Coronary artery (tissue), 2 donors: ENCODE measurements at regions not wholly inside any gene's neighbourhood (a gene's known extent, or its start where the extent isn't known, plus 50 kb on each side); places are given as distances from the start of the nearest gene placed in this dataset.

Experiments used
- DNase-seq: peaks from one replicate; pipeline ENCODE4 v3.0.0-alpha.2; 2017; ENCODE audit warnings: low spot score
- H3K27ac ChIP-seq, 2 donors: fragments of 200-600 bp; sonication (generic); one replicate each; pipeline ENCODE4 v1.5.1; 2016 to 2019
- H3K4me3 ChIP-seq: fragments of 200-600 bp; sonication (generic); 2 replicates; pipeline ENCODE4 v1.5.1; 2016; ENCODE audit warnings: mild to moderate bottlenecking, moderate library complexity
- CTCF ChIP-seq: fragments of 200-600 bp; sonication (generic); IDR thresholded peaks from one replicate; pipeline ENCODE4 v1.5.1; 2019; ENCODE audit warnings: antibody characterized with exemption

DNA sequence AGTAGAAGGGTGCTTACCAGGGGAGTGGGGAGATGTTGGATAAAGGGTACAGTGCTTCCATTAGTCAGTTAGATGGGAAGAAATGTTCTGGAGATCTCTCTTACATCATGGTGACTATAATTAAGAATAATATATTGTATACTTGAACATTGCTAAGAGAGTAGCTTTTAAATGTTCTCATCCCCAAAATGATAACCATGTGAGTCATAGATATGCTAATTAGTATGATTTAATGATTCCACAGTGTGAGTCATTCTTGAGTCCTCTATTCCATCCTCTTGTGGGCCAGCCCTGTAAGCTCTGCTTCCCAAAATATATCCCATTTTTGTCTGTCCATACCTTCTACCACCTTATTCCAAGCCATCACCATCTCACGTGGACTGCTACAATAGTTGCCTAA is 80.6 kb upstream of the CDH11 start:
- Histone ChIP-seq H3K27ac (no peak overlapping the region), H3K4me3 (no peak overlapping the region)
- TF ChIP-seq CTCF: no peak
- no peak for DNase-seq

- Histone ChIP-seq H3K4me3 (no peak overlapping the region), H3K27ac (no peak overlapping the region)
- TF ChIP-seq CTCF: no peak
- no peak for DNase-seq
Observed at GRCh38 chr16:65201511-65201910, 79.6 kb upstream of the CDH11 start.

DNA sequence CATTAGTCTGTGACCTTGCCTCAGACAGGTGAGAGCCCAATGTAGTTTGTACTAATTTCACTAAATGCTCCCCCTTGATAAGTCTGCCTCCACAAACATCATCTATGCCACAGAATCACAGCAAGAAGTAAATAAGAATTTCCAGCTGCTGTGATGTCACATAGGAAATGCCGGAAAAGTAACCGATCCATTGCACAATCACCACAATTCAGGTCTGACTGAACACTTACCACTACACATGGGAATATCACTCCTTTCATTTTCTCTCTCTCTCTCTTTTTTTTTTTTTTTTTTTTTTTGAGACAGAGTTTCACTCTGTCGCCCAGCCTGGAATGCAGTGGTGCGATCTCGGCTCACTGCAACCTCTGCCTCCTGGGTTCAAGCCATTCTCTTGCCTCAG is 79.0 kb upstream of the CDH11 start:
- no peak for DNase-seq
- no peak overlapping the region for H3K4me3 ChIP-seq
- TF ChIP-seq CTCF: no peak
- H3K27ac ChIP-seq: no peak overlapping the region

DNA sequence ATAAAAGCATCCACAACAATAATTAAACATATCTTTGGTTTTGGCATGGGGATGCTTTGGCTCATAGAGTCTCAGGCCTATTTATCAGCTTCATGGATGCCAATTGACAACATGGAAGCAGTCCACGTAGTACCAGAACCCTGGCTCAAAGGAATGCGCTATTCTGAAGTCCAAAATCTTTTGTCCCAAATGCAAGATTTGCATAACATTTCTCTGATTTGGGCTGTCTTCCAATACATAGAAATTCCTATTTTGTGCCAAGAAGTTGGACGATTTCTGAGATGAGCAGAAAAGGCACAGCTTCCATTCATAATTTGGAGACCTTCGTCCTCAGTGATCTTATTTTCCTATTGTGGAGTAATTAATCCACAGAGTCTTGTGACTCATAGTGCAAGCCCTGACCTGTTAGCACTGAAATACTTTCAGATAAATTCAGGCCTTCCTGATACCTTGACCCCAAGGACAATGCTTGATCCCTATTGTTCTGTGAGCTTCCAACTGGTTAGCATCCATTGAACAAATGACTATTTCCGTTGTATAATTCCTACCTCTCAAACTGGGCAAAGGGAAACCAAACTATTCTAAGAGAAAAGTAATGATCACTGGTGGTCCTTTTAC is 78.4 kb upstream of the CDH11 start:
- no peak overlapping the region for H3K4me3 ChIP-seq
- no peak for DNase-seq
- H3K27ac ChIP-seq: no peak overlapping the region
- TF ChIP-seq CTCF: no peak

GRCh38 chr16:65196420-65197075 is 74.7 kb upstream of the CDH11 start:
- TF ChIP-seq CTCF: no peak
- Histone ChIP-seq H3K4me3 (no peak overlapping the region), H3K27ac (no peak overlapping the region)
- DNase-seq: no peak

- no peak overlapping the region for H3K4me3 ChIP-seq
- no peak overlapping the region for H3K27ac ChIP-seq
- TF ChIP-seq CTCF: no peak
- DNase-seq: no peak
Observed at GRCh38 chr16:65195998-65196397, 74.1 kb upstream of the CDH11 start.

GRCh38 chr16:65185241-65185778 is 63.4 kb upstream of the CDH11 start:
- Histone ChIP-seq H3K4me3 (no peak overlapping the region), H3K27ac (no peak overlapping the region)
- TF ChIP-seq CTCF: no peak
- no peak for DNase-seq
